ENCODE measurements at regions not wholly inside any gene's neighbourhood (a gene's known extent, or its start where the extent isn't known, plus 50 kb on each side); places are given as distances from the start of the nearest gene placed in this dataset.

DNA sequence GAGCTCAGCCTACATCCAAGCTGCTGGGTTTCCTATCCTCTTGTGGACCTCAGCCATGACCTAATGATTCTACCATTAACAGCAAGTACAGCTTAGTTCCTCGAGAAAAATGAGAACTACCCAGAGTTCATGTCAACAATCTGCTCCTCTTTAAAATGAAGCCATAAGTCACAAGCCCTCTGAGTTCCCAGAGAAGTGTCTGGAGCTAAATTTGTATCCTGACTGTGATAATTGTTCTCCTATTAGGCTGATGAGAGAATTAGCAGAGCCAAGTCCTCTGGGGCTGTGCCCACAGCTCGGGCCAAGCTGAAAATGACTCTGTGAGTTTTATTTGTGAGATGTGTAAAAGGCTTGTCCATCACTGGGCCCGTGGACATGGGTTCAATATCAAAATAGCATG is 145.1 kb upstream of the SMIM23 start:
- no peak overlapping the region for H3K27ac ChIP-seq (ENCODE audit: low read depth, low read length, poor library complexity, severe bottlenecking)
- no peaks in the 10 kb centered on the region for H3K9me2 ChIP-seq (ENCODE audit: insufficient read depth, low read length)
- ChIA-PET POLR2A (interaction anchor here (0.5 to 0.7 kb wide), 2 partner anchors 11 to 903 kb away, joined by 3 to 4 read pairs; no protein-coding TSS in a partner anchor), CTCF (ENCODE audit: unreplicated experiment) (no interaction called here)
- no peaks in the 10 kb centered on the region for H4K20me1 ChIP-seq (ENCODE audit: insufficient read depth, low read length)
- no peak overlapping the region for H2AFZ ChIP-seq (ENCODE audit: low read length)
- no TSS peak for BruUV-seq (replicated peaks)
- TF ChIP-seq EZH2phosphoT487 (IDR thresholded peaks at IDR 0.05; ENCODE audit: borderline replicate concordance, low read depth, low read length): no peak
- TF ChIP-seq, protein P1, sequence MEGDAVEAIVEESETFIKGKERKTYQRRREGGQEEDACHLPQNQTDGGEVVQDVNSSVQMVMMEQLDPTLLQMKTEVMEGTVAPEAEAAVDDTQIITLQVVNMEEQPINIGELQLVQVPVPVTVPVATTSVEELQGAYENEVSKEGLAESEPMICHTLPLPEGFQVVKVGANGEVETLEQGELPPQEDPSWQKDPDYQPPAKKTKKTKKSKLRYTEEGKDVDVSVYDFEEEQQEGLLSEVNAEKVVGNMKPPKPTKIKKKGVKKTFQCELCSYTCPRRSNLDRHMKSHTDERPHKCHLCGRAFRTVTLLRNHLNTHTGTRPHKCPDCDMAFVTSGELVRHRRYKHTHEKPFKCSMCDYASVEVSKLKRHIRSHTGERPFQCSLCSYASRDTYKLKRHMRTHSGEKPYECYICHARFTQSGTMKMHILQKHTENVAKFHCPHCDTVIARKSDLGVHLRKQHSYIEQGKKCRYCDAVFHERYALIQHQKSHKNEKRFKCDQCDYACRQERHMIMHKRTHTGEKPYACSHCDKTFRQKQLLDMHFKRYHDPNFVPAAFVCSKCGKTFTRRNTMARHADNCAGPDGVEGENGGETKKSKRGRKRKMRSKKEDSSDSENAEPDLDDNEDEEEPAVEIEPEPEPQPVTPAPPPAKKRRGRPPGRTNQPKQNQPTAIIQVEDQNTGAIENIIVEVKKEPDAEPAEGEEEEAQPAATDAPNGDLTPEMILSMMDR (conservative IDR thresholded peaks at IDR 0.05; ENCODE audit: low read length): no peak
- intact Hi-C loops (cut with micrococcal nuclease; ENCODE audit: unreplicated experiment): no loop called here
- H3K36me3 ChIP-seq (ENCODE audit: insufficient read depth, low read length): no peaks in the 10 kb centered on the region
- H3K4me1 ChIP-seq (ENCODE audit: insufficient read depth, low read length, poor library complexity, severe bottlenecking): no peaks in the 10 kb centered on the region
- no peak overlapping the region for H3K4me3 ChIP-seq (ENCODE audit: low read depth, low read length, poor library complexity, severe bottlenecking)
- H3K4me2 ChIP-seq (ENCODE audit: low read length): no peak overlapping the region
- H3K9me3 ChIP-seq (ENCODE audit: low read length): no peaks in the 10 kb centered on the region
- no peak for DNase-seq (ENCODE audit: low spot score)
- no peaks in the 10 kb centered on the region for H3K79me2 ChIP-seq (ENCODE audit: insufficient read depth, low read depth, low read length)

DNA sequence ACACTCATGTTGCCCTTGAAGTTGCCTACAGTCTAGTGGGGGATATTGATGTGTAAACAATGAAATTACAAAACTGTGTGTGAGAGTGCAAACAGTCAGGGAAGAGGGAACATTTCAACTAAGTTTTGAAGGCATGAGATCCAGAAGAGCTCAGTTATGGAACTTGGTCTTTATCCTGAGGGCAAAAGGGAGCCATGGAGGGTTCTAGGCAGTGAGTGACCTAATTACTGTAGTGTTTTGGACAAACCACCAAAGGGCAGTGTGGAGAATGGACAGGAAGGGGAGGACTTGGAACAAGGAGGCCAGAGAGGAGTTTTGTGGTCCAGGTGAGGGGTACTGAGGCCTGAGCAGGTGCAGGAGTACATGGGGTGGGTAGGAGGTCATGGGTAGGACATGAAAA is 143.7 kb upstream of the SMIM23 start:
- H4K20me1 ChIP-seq (ENCODE audit: insufficient read depth, low read length): no peaks in the 10 kb centered on the region
- BruUV-seq (replicated peaks): no TSS peak

DNA sequence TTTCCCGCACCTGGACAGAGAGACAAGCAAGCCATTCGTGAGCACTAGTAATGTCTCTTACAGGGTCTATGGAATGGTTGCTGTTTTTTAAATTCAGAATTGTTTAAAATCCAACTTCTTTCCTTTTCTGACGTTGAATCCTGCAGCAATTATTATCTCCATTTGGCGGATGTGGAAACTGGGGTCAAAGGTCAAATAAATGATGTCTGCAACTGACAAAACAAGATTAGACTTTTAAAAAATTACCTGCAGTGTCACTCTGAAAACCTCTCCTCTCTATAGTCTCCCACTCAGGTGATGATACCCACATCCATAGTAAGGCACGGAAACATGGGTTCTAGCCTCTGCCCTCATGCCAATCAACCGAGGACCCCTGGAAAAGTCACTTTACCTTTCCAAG is 142.7 kb upstream of the SMIM23 start:
- intact Hi-C loops (cut with micrococcal nuclease; ENCODE audit: unreplicated experiment): no loop called here
- no peak overlapping the region for H3K4me3 ChIP-seq (ENCODE audit: low read depth, low read length, poor library complexity, severe bottlenecking)
- no peak for TF ChIP-seq EZH2phosphoT487 (IDR thresholded peaks at IDR 0.05; ENCODE audit: borderline replicate concordance, low read depth, low read length)
- TF ChIP-seq, protein P1 (conservative IDR thresholded peaks at IDR 0.05; ENCODE audit: low read length): no peak
- no peaks in the 10 kb centered on the region for H3K4me1 ChIP-seq (ENCODE audit: insufficient read depth, low read length, poor library complexity, severe bottlenecking)
- H4K20me1 ChIP-seq (ENCODE audit: insufficient read depth, low read length): no peaks in the 10 kb centered on the region
- DNase-seq (ENCODE audit: low spot score): no peak
- no peaks in the 10 kb centered on the region for H3K79me2 ChIP-seq (ENCODE audit: insufficient read depth, low read depth, low read length)
- BruUV-seq (replicated peaks): no TSS peak
- ChIA-PET CTCF (ENCODE audit: unreplicated experiment) (no interaction called here), POLR2A (no interaction called here)
- H3K36me3 ChIP-seq (ENCODE audit: insufficient read depth, low read length): no peaks in the 10 kb centered on the region
- no peaks in the 10 kb centered on the region for H3K9me2 ChIP-seq (ENCODE audit: insufficient read depth, low read length)
- no peak overlapping the region for H2AFZ ChIP-seq (ENCODE audit: low read length)
- no peak overlapping the region for H3K27ac ChIP-seq (ENCODE audit: low read depth, low read length, poor library complexity, severe bottlenecking)
- H3K9me3 ChIP-seq (ENCODE audit: low read length): no peaks in the 10 kb centered on the region
- H3K4me2 ChIP-seq (ENCODE audit: low read length): no peak overlapping the region

More for the DNA sequence above, 143.7 kb upstream of the SMIM23 start:
- TF ChIP-seq, protein P1 (conservative IDR thresholded peaks at IDR 0.05; ENCODE audit: low read length): no peak
- TF ChIP-seq EZH2phosphoT487 (IDR thresholded peaks at IDR 0.05; ENCODE audit: borderline replicate concordance, low read depth, low read length): no peak
- no peaks in the 10 kb centered on the region for H3K36me3 ChIP-seq (ENCODE audit: insufficient read depth, low read length)
- no peaks in the 10 kb centered on the region for H3K9me3 ChIP-seq (ENCODE audit: low read length)
- no peak overlapping the region for H3K4me3 ChIP-seq (ENCODE audit: low read depth, low read length, poor library complexity, severe bottlenecking)
- H3K4me2 ChIP-seq (ENCODE audit: low read length): no peak overlapping the region
- CTCF ChIA-PET (ENCODE audit: unreplicated experiment): no interaction called here
- no peaks in the 10 kb centered on the region for H3K4me1 ChIP-seq (ENCODE audit: insufficient read depth, low read length, poor library complexity, severe bottlenecking)
- DNase-seq (ENCODE audit: low spot score): no peak
- POLR2A ChIA-PET: no interaction called here
- no peaks in the 10 kb centered on the region for H3K79me2 ChIP-seq (ENCODE audit: insufficient read depth, low read depth, low read length)
- intact Hi-C loops (cut with micrococcal nuclease; ENCODE audit: unreplicated experiment): no loop called here
- H3K27ac ChIP-seq (ENCODE audit: low read depth, low read length, poor library complexity, severe bottlenecking): no peak overlapping the region
- H3K9me2 ChIP-seq (ENCODE audit: insufficient read depth, low read length): no peaks in the 10 kb centered on the region
- H2AFZ ChIP-seq (ENCODE audit: low read length): no peak overlapping the region

Data from OCI-LY7 (cell line).